Spleen (tissue), 11 donors: ENCODE measurements at regions not wholly inside any gene's neighbourhood (a gene's known extent, or its start where the extent isn't known, plus 50 kb on each side); places are given as distances from the start of the nearest gene placed in this dataset.
A peak's percentile ranks its signal among the peaks of the same experiment; 100 is the strongest.
"Not testable (repeated sequence)": the region's sequence is repeated elsewhere in the genome, so short reads cannot be mapped to it uniquely, and the experiment has no call there.

Experiments used
- DNase-seq: peaks from one replicate; pipeline ENCODE4 v3.0.0-alpha.2; 2020
- H3K27ac ChIP-seq, 8 donors: fragments of 200-600 bp; sonication (generic) in 7 of 8; 1 replicate in 4 of 8; 2 replicates in 4 of 8; pipeline versions ENCODE4 v1.5.0 to v1.8.0; 2016 to 2021; ENCODE audit warnings: inconsistent platforms in 4 of 8, mild to moderate bottlenecking in 4 of 8, moderate library complexity in 1 of 8
- H3K27me3 ChIP-seq, 7 donors: fragments of 200-600 bp; sonication (generic) in 6 of 7; replicated peaks in 1 of 7; 1 replicate in 4 of 7; 2 replicates in 3 of 7; pipeline versions ENCODE4 v1.5.0 to v1.8.0; 2016 to 2021; ENCODE audit warnings: inconsistent platforms in 3 of 7, mild to moderate bottlenecking in 1 of 7
- H3K36me3 ChIP-seq, 6 donors: fragments of 200-600 bp; sonication (generic) in 5 of 6; 1 replicate in 4 of 6; 2 replicates in 2 of 6; pipeline versions ENCODE4 v1.5.0 to v1.8.0; 2016 to 2021; ENCODE audit warnings: inconsistent platforms in 2 of 6
- H3K4me1 ChIP-seq, 6 donors: fragments of 200-600 bp; sonication (generic) in 5 of 6; 1 replicate in 3 of 6; 2 replicates in 3 of 6; pipeline versions ENCODE4 v1.5.0 to v1.8.0; 2016 to 2021; ENCODE audit warnings: inconsistent platforms in 3 of 6
- H3K4me3 ChIP-seq, 8 donors: fragments of 200-600 bp; sonication (generic) in 7 of 8; 1 replicate in 4 of 8; 2 replicates in 4 of 8; pipeline versions ENCODE4 v1.5.0 to v1.8.0; 2016 to 2021; ENCODE audit warnings: inconsistent platforms in 4 of 8, mild to moderate bottlenecking in 4 of 8, moderate library complexity in 2 of 8
- H3K9me3 ChIP-seq, 8 donors: fragments of 200-600 bp; sonication (generic) in 7 of 8; 1 replicate in 4 of 8; 2 replicates in 4 of 8; pipeline versions ENCODE4 v1.5.0 to v1.8.0; 2016 to 2021; ENCODE audit warnings: inconsistent platforms in 4 of 8
- CTCF ChIP-seq, 11 experiments: fragments of 200-600 bp in 7 of 11; fragments of 450-650 bp in 4 of 11; sonication (generic) in 4 of 11; IDR thresholded peaks in 8 of 11; conservative IDR thresholded peaks in 3 of 11; 1 replicate in 7 of 11; 2 replicates in 4 of 11; pipeline versions ENCODE4 v1.4.0 to v1.8.0; 2016 to 2021; ENCODE audit warnings: antibody characterized with exemption in 11 of 11, inconsistent platforms in 4 of 11, mild to moderate bottlenecking in 1 of 11
- POLR2A ChIP-seq, 3 donors: fragments of 450-650 bp; IDR thresholded peaks; one replicate each; pipeline ENCODE4 v1.5.1; 2017; ENCODE audit warnings: antibody characterized with exemption in 3 of 3, mild to moderate bottlenecking in 1 of 3
- POLR2AphosphoS5 ChIP-seq, 3 donors: sonication (generic); formaldehyde crosslinking; IDR thresholded peaks; one replicate each; pipeline ENCODE4 v1.5.1; 2017; ENCODE audit warnings: antibody characterized with exemption in 3 of 3
- WGBS, 5 donors: extraction: QIAGEN DNeasy Blood & Tissue Kit in 3 of 5; methylation state at CpG; one replicate each; pipeline versions ENCODE4 v1.1.5 to v1.1.7; 2013 to 2018; 5-methylcytosine and 5-hydroxymethylcytosine counted together
- intact Hi-C: fragments of 100-400 bp; cut with DNase I; formaldehyde crosslinking; loops from one replicate; pipeline ENCODE4 v1.15.0; 2023; ENCODE audit warnings: low total_unique reads
- donor health status: healthy with polysubstance abuse.
- donor health status: DM: no; HTN: no; CAD: no; lungs with moderate emphysema.
- donor health status: DM: no; HTN: no; CAD: no.
- donor health status: Bipolar disorder and iron deficiency.
- donor health status: healthy.
- donor health status: DM: no; HTN: no; CAD: no.
- donor health status: DM: yes; HTN: yes; CAD: no.

- Histone ChIP-seq H3K4me1 (peaks cover 0 to 22% (median 8%) of the 10 kb centered on the region in 6 donors), H3K9me3 (peaks cover 0 to 20% (median 8%) of the 10 kb centered on the region in 8 donors), H3K27ac (no peak overlapping the region), H3K36me3 (no peaks in the 10 kb centered on the region), H3K4me3 (no peak overlapping the region), H3K27me3 (no peaks in the 10 kb centered on the region)
- intact Hi-C loops = no loop called here
- DNase-seq = no peak
- TF ChIP-seq POLR2AphosphoS5 (IDR thresholded peaks at IDR 0.05) = no peak
- no peak for TF ChIP-seq CTCF (IDR thresholded peaks at IDR 0.05 in 8 of 11, conservative IDR thresholded peaks at IDR 0.05 in 3 of 11)
- TF ChIP-seq POLR2A (IDR thresholded peaks at IDR 0.05) = no peak
- WGBS, 5 donors = 81 to 95% (median 92%) methylated on average over 6 to 7 of the region's 7 CpGs
These were observed 68.5 kb downstream of the FASLG start for GRCh38 chr1:172727275-172727857.

- Histone ChIP-seq H3K27ac (no peak overlapping the region), H3K9me3 (peaks cover 0 to 20% (median 8%) of the 10 kb centered on the region in 8 donors), H3K4me3 (no peak overlapping the region), H3K36me3 (no peaks in the 10 kb centered on the region), H3K27me3 (no peaks in the 10 kb centered on the region), H3K4me1 (peaks cover 0 to 22% (median 8%) of the 10 kb centered on the region in 6 donors)
- intact Hi-C loops = no loop called here
- DNase-seq = no peak
- 100% methylated on average over 1 of the region's 1 CpG for WGBS, 5 donors
- TF ChIP-seq CTCF (IDR thresholded peaks at IDR 0.05 in 8 of 11, conservative IDR thresholded peaks at IDR 0.05 in 3 of 11) (peak in 10 of 11 experiments; percentile 18 to 73 (median 62)), POLR2A (IDR thresholded peaks at IDR 0.05) (no peak)
These were observed 69.2 kb downstream of the FASLG start for GRCh38 chr1:172727956-172728603.

GRCh38 chr1:172728705-172729104 is 69.8 kb downstream of the FASLG start:
- H3K4me3 ChIP-seq, H3K36me3 ChIP-seq, DNase-seq, intact Hi-C loops, H3K27ac ChIP-seq, H3K27me3 ChIP-seq: not testable (repeated sequence)
- peaks cover 0 to 22% (median 8%) of the 10 kb centered on the region in 6 donors for H3K4me1 ChIP-seq
- 93 to 100% (median 94%) methylated on average over 1 of the region's 1 CpG for WGBS, 5 donors
- peaks cover 0 to 20% (median 8%) of the 10 kb centered on the region in 8 donors for H3K9me3 ChIP-seq

GRCh38 chr1:172732427-172732826 is 73.5 kb downstream of the FASLG start:
- 94 to 97% (median 95%) methylated on average over 3 of the region's 3 CpGs for WGBS, 5 donors
- Histone ChIP-seq H3K27ac (no peak overlapping the region), H3K4me3 (no peak overlapping the region), H3K27me3 (no peaks in the 10 kb centered on the region), H3K9me3 (peaks cover 0 to 20% (median 8%) of the 10 kb centered on the region in 8 donors), H3K4me1 (peaks cover 0 to 8% (median 0%) of the 10 kb centered on the region in 6 donors), H3K36me3 (no peaks in the 10 kb centered on the region)
- TF ChIP-seq POLR2A (IDR thresholded peaks at IDR 0.05) = no peak
- no peak for TF ChIP-seq POLR2AphosphoS5 (IDR thresholded peaks at IDR 0.05)
- no peak for TF ChIP-seq CTCF (IDR thresholded peaks at IDR 0.05 in 8 of 11, conservative IDR thresholded peaks at IDR 0.05 in 3 of 11)
- intact Hi-C loops = no loop called here
- DNase-seq = no peak
